K562 (cell line): ENCODE measurements at regions not wholly inside any gene's neighbourhood (a gene's known extent, or its start where the extent isn't known, plus 50 kb on each side); places are given as distances from the start of the nearest gene placed in this dataset.

ENCODE experiments used
- ATAC-seq: fragments of 200-7000 bp; cut with Tn5 transposase; 3 replicates; pipeline ENCODE4 v1.9.1; 2020; ENCODE audit warnings: moderate library complexity
- BruUV-seq: library from RNA; stranded (reverse); fragments of 400-500 nt; replicated peaks from 2 replicates; lab custom pipeline; 2021; lab: Mats Ljungman, UMichigan
- CTCF ChIA-PET: fragments of 300-600 bp; formaldehyde crosslinking; extraction: SDS; loops from one replicate; lab custom pipeline; 2021; ENCODE audit warnings: low intra/inter-chr PET ratio; lab: Yijun Ruan, JAX
- POLR2A ChIA-PET: fragments of 300-600, 350-650 bp; sonication (Branson Sonifier 250); formaldehyde crosslinking; extraction: SDS; loops from one replicate; lab custom pipeline; 2021; ENCODE audit warnings: antibody characterized with exemption, inconsistent platforms; lab: Yijun Ruan, JAX
- DNase-seq, 4 experiments: peaks; one replicate each; pipeline versions ENCODE4 v3.0.0 to v3.0.0-alpha.2; 2011 to 2018; ENCODE audit warnings: low spot score in 3 of 4, mixed read lengths in 3 of 4; ENCODE audit errors: extremely low read depth in 1 of 4
- FAIRE-seq: peaks from 2 replicates; lab custom pipeline; 2011; peaks lifted over from hg19 to GRCh38; lab: Jason Lieb, UNC
- H2AFZ ChIP-seq: 2 replicates; pipeline ENCODE4 v1.6.0; 2011; ENCODE audit warnings: low read depth, low read length, control low read depth, inconsistent platforms
- H3K27ac ChIP-seq: fragments of 200-600 bp; 3 replicates; pipeline ENCODE4 v1.8.0; 2011; ENCODE audit warnings: low read depth, mild to moderate bottlenecking, control low read depth, inconsistent platforms, low read length, moderate library complexity, mixed read lengths; ENCODE audit errors: extremely low read depth
- H3K27me3 ChIP-seq, 2 experiments: fragments of 300-600 bp in 1 of 2; 2 replicates in 1 of 2; 3 replicates in 1 of 2; pipeline versions ENCODE4 v1.6.0 to v1.8.0; 2011; ENCODE audit warnings: inconsistent platforms in 2 of 2, low read length in 2 of 2, mild to moderate bottlenecking in 1 of 2, mixed read lengths in 1 of 2, moderate library complexity in 1 of 2; ENCODE audit not compliant: control insufficient read depth in 2 of 2, insufficient read depth in 2 of 2
- H3K36me3 ChIP-seq: fragments of 300-600 bp; 3 replicates; pipeline ENCODE4 v1.8.0; 2011; ENCODE audit warnings: mild to moderate bottlenecking, low read length, inconsistent platforms; ENCODE audit not compliant: control insufficient read depth, insufficient read depth
- H3K4me1 ChIP-seq, 2 experiments: fragments of 200-600 bp in 1 of 2; replicated peaks in 1 of 2; 2 replicates in 1 of 2; 3 replicates in 1 of 2; pipeline versions ENCODE4 v1.5.1 to v1.8.0; 2011; ENCODE audit warnings: inconsistent platforms in 2 of 2, low read length in 2 of 2, mild to moderate bottlenecking in 1 of 2, mixed read lengths in 1 of 2, moderate library complexity in 1 of 2; ENCODE audit not compliant: control insufficient read depth in 2 of 2, insufficient read depth in 2 of 2
- H3K4me2 ChIP-seq: 2 replicates; pipeline ENCODE4 v1.6.1; 2011; ENCODE audit warnings: low read length, control low read depth, inconsistent platforms, mixed read lengths; ENCODE audit not compliant: insufficient read depth
- H3K4me3 ChIP-seq: fragments of 200-600 bp; sonication (generic), shearing (Covaris generic); 2 replicates; pipeline ENCODE4 v1.5.1; 2016; ENCODE audit warnings: control low read depth, inconsistent platforms
- H3K79me2 ChIP-seq: fragments of 200-600 bp; 3 replicates; pipeline ENCODE4 v1.8.0; 2011; ENCODE audit warnings: low read length, inconsistent platforms; ENCODE audit not compliant: control insufficient read depth, insufficient read depth
- H3K9ac ChIP-seq, 2 experiments: 2 replicates each; pipeline versions ENCODE4 v1.6.0 to v1.6.1; 2011; ENCODE audit warnings: low read depth in 2 of 2, low read length in 2 of 2, control low read depth in 1 of 2, inconsistent platforms in 1 of 2, mild to moderate bottlenecking in 1 of 2, mixed read lengths in 1 of 2; ENCODE audit not compliant: insufficient read depth in 1 of 2
- H3K9me1 ChIP-seq: one replicate; pipeline ENCODE4 v1.6.0; 2011; ENCODE audit warnings: inconsistent platforms, mild to moderate bottlenecking, low read length, moderate library complexity; ENCODE audit not compliant: control insufficient read depth, insufficient read depth
- H3K9me3 ChIP-seq: replicated peaks from 2 replicates; pipeline ENCODE4 v1.5.1; 2011; ENCODE audit warnings: low read depth, low read length, inconsistent platforms; ENCODE audit not compliant: control insufficient read depth, insufficient read depth
- H4K20me1 ChIP-seq: replicated peaks from 2 replicates; pipeline ENCODE4 v1.6.1; 2011; ENCODE audit warnings: low read length, inconsistent platforms, mixed read lengths; ENCODE audit not compliant: control insufficient read depth, insufficient read depth
- CTCF ChIP-seq, 3 experiments: IDR thresholded peaks in 2 of 3; conservative IDR thresholded peaks in 1 of 3; 2 replicates each; pipeline ENCODE4 v1.5.1; 2011 to 2012; ENCODE audit warnings: low read length in 3 of 3, mild to moderate bottlenecking in 3 of 3, control low read depth in 2 of 3, improper control_type of control experiment in 1 of 3, inconsistent platforms in 1 of 3, low read depth in 1 of 3, mixed read lengths in 1 of 3, moderate library complexity in 1 of 3; ENCODE audit not compliant: insufficient read depth in 2 of 3
- HNRNPL ChIP-seq: fragments of 200-400 bp; formaldehyde crosslinking; IDR thresholded peaks from 2 replicates; pipeline ENCODE4 v1.6.1; 2017; ENCODE audit warnings: low read depth, mild to moderate bottlenecking, low read length
- MTA2 ChIP-seq: fragments of 450-650 bp; IDR thresholded peaks from 2 replicates; pipeline ENCODE4 v1.6.1; 2016; ENCODE audit warnings: low read depth
- RFX1 ChIP-seq: fragments of 450-650 bp; IDR thresholded peaks from 2 replicates; pipeline ENCODE4 v1.6.1; 2016; ENCODE audit warnings: mild to moderate bottlenecking, moderate library complexity
- in situ Hi-C: fragments of 300-500 bp; cut with MboI; formaldehyde crosslinking; loops from 4 replicates; pipeline ENCODE4 v1.15.0; 2018; ENCODE audit warnings: inconsistent platforms, mixed read lengths
- intact Hi-C: fragments of 100-400 bp; cut with micrococcal nuclease; formaldehyde crosslinking; loops from 2 replicates; pipeline ENCODE4 v1.14.2; 2022

GRCh38 chrX:116930311-116930710 lies 467.5 kb upstream of the CT83 start (continued):
- TF ChIP-seq RFX1: no peak

GRCh38 chrX:116897526-116897925 lies 434.8 kb upstream of the CT83 start:
- no peak overlapping the region for H2AFZ ChIP-seq
- no peak for ATAC-seq
- DNase-seq: no peak
- H3K4me1 ChIP-seq: no peaks in the 10 kb centered on the region
- no peaks in the 10 kb centered on the region for H4K20me1 ChIP-seq
- no TSS peak for BruUV-seq
- no peak overlapping the region for H3K4me2 ChIP-seq
- ChIA-PET POLR2A (no interaction called here), CTCF (no interaction called here)
- H3K9ac ChIP-seq: no peak overlapping the region
- no peaks in the 10 kb centered on the region for H3K9me1 ChIP-seq
- H3K79me2 ChIP-seq: no peaks in the 10 kb centered on the region
- no peaks in the 10 kb centered on the region for H3K9me3 ChIP-seq
- H3K27ac ChIP-seq: no peak overlapping the region
- no peaks in the 10 kb centered on the region for H3K27me3 ChIP-seq
- TF ChIP-seq HNRNPL: no peak
- no peak for TF ChIP-seq MTA2
- no peak for TF ChIP-seq CTCF (IDR thresholded peaks at IDR 0.05 in 2 of 3, conservative IDR thresholded peaks at IDR 0.05 in 1 of 3; ENCODE audit: insufficient read depth in 2 of 3, low read depth in 1 of 3, low read length in 3 of 3)
- intact Hi-C loops (no loop called here), in situ Hi-C loops (no loop called here)
- H3K36me3 ChIP-seq: no peaks in the 10 kb centered on the region
- no peak for FAIRE-seq
- no peak overlapping the region for H3K4me3 ChIP-seq
